Astrocyte of the spinal cord (primary cell): ENCODE measurements at regions not wholly inside any gene's neighbourhood (a gene's known extent, or its start where the extent isn't known, plus 50 kb on each side); places are given as distances from the start of the nearest gene placed in this dataset.

Experiments
- DNase-seq: peaks from one replicate; pipeline ENCODE4 v3.0.0; 2011; ENCODE audit warnings: low read depth, low spot score
- H3K4me3 ChIP-seq: 2 replicates; pipeline ENCODE4 v1.5.1; 2011; ENCODE audit warnings: low read depth, mild to moderate bottlenecking, low read length, moderate library complexity
- CTCF ChIP-seq: IDR thresholded peaks from 2 replicates; pipeline ENCODE4 v1.5.1; 2012; ENCODE audit warnings: low read depth, mild to moderate bottlenecking, low read length, inconsistent platforms
- in situ Hi-C: cut with HindIII; loops from 2 replicates; pipeline ENCODE4 v1.10.0; 2017; ENCODE audit warnings: low sequenced_read_pairs

DNA sequence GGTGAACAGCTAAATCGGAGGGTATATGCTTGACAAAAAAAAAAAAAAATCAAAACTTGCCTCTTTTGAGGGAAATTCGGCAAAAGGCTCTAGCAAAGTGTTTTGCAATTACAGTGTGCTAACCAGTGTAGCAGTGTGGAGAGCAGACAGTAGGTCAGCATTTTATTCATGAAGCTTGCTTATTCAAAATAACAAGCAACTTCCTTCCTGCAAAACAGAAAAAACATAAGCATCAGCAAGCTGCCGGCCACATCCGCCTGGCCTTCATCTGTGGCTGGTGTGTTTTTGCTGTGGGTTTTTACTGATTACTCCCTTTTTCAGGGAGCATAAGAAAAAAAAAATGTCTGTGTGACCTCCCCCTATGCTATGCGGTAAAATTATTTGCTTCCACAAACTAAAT is 434.1 kb downstream of the OCA2 start:
- DNase-seq: no peak
- in situ Hi-C loops: no loop called here
- H3K4me3 ChIP-seq: no peak overlapping the region
- no peak for TF ChIP-seq CTCF

- no peak for TF ChIP-seq CTCF
- in situ Hi-C loops: no loop called here
- DNase-seq: no peak
- no peak overlapping the region for H3K4me3 ChIP-seq
Observed at GRCh38 chr15:27662892-27663291, 436.2 kb downstream of the OCA2 start.

- peak; percentile 29 for DNase-seq
- in situ Hi-C loops: no loop called here
- TF ChIP-seq CTCF: no peak
- H3K4me3 ChIP-seq: no peak overlapping the region
Observed at GRCh38 chr15:27660676-27661075, 438.4 kb downstream of the OCA2 start.

GRCh38 chr15:27656296-27656987 is 442.7 kb downstream of the OCA2 start:
- no peak for DNase-seq
- H3K4me3 ChIP-seq: no peak overlapping the region
- in situ Hi-C loops: no loop called here
- TF ChIP-seq CTCF: no peak

- no peak for TF ChIP-seq CTCF
- H3K4me3 ChIP-seq: no peak overlapping the region
- no peak for DNase-seq
- in situ Hi-C loops: no loop called here
Observed at GRCh38 chr15:27655056-27655455, 444.1 kb downstream of the OCA2 start.

- in situ Hi-C loops: no loop called here
- no peak overlapping the region for H3K4me3 ChIP-seq
- no peak for TF ChIP-seq CTCF
- no peak for DNase-seq
Observed at GRCh38 chr15:27650244-27650643, 448.9 kb downstream of the OCA2 start.
